ENCODE measurements at regions not wholly inside any gene's neighbourhood (a gene's known extent, or its start where the extent isn't known, plus 50 kb on each side); places are given as distances from the start of the nearest gene placed in this dataset.

DNA sequence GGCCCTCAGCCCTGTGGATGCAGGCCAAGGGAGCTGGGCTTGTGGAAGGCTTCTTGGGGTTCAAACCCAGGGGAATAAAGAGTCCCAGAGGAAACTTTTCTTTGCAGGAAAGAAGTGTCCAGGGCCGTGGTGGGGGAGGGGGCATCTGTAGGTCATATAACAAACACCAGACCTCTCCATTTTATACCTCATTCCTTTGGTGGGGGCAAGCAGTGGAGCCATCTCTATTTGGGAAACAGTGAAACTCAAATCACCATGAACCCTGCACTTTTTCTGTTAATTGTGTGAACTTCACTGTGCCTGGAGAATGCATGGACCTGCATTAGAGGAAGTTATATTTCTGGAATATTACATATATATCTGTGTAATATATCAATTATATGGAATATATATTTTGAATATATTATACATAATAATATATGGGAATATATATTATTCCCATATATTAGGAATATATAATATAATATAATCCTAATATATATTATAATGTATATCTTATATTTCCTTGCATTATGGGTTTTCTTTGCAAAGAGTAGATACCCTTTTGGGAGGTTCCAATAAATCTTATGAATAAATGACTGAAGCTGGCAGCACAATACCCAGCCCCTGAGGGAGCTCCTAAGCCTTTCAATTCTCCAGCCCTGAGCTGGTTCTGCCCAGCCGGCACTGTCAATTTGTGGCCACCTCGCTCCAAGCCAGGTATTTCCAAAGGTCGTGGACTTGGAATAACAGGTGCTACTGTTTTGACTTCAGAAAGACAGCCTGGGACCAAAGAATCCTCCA lies 97.7 kb upstream of the PKDCC start:
- Histone ChIP-seq H4K20me1 (ENCODE audit: insufficient read depth, low read length) (no peaks in the 10 kb centered on the region), H3K9me3 (ENCODE audit: insufficient read depth, low read depth, low read length) (peaks cover 4% of the 10 kb centered on the region), H3K36me3 (ENCODE audit: insufficient read depth, low read length) (no peaks in the 10 kb centered on the region), H3K27ac (ENCODE audit: low read depth, low read length) (no peak overlapping the region), H3K4me1 (ENCODE audit: insufficient read depth, low read length) (peaks cover 9% of the 10 kb centered on the region), H3K4me2 (ENCODE audit: low read length) (no peak overlapping the region), H3K27me3 (ENCODE audit: insufficient read depth, low read length) (peaks cover 3% of the 10 kb centered on the region), H3K9ac (ENCODE audit: low read length) (no peak overlapping the region), H3K4me3 (ENCODE audit: insufficient read depth, low read depth, low read length) (no peak overlapping the region), H2AFZ (ENCODE audit: low read depth, low read length) (no peak overlapping the region), H3K79me2 (ENCODE audit: insufficient read depth, low read length) (no peaks in the 10 kb centered on the region)
- TF ChIP-seq EZH2 (IDR thresholded peaks at IDR 0.05; ENCODE audit: insufficient read depth, low read length) = no peak
- TF ChIP-seq, protein P1, sequence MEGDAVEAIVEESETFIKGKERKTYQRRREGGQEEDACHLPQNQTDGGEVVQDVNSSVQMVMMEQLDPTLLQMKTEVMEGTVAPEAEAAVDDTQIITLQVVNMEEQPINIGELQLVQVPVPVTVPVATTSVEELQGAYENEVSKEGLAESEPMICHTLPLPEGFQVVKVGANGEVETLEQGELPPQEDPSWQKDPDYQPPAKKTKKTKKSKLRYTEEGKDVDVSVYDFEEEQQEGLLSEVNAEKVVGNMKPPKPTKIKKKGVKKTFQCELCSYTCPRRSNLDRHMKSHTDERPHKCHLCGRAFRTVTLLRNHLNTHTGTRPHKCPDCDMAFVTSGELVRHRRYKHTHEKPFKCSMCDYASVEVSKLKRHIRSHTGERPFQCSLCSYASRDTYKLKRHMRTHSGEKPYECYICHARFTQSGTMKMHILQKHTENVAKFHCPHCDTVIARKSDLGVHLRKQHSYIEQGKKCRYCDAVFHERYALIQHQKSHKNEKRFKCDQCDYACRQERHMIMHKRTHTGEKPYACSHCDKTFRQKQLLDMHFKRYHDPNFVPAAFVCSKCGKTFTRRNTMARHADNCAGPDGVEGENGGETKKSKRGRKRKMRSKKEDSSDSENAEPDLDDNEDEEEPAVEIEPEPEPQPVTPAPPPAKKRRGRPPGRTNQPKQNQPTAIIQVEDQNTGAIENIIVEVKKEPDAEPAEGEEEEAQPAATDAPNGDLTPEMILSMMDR (IDR thresholded peaks at IDR 0.05; ENCODE audit: insufficient read depth, low read depth, low read length) = no peak
- Mint-ChIP-seq H3K27me3 (ENCODE audit: low read depth, unreplicated experiment) (peaks cover 35% of the 10 kb centered on the region), H3K9me3 (ENCODE audit: unreplicated experiment) (peaks cover 3% of the 10 kb centered on the region), H3K4me3 (ENCODE audit: unreplicated experiment) (no peak overlapping the region), H3K36me3 (ENCODE audit: low read depth, unreplicated experiment) (no peaks in the 10 kb centered on the region), H3K4me1 (ENCODE audit: low read depth, unreplicated experiment) (peaks cover 7% of the 10 kb centered on the region), H3K27ac (ENCODE audit: unreplicated experiment) (no peak overlapping the region)
- FAIRE-seq (no peak), DNase-seq (ENCODE audit: low read depth) (no peak)

- DNase-seq (ENCODE audit: low read depth) (no peak), FAIRE-seq (no peak)
- no peaks in the 10 kb centered on the region for H4K20me1 ChIP-seq (ENCODE audit: insufficient read depth, low read length)
- peaks cover under 1% of the 10 kb centered on the region for H3K9me3 ChIP-seq (ENCODE audit: insufficient read depth, low read depth, low read length)
- Mint-ChIP-seq H3K27me3 (ENCODE audit: low read depth, unreplicated experiment) (peaks cover 35% of the 10 kb centered on the region), H3K4me3 (ENCODE audit: unreplicated experiment) (no peak overlapping the region), H3K36me3 (ENCODE audit: low read depth, unreplicated experiment) (no peaks in the 10 kb centered on the region), H3K9me3 (ENCODE audit: unreplicated experiment) (no peaks in the 10 kb centered on the region), H3K27ac (ENCODE audit: unreplicated experiment) (no peak overlapping the region), H3K4me1 (ENCODE audit: low read depth, unreplicated experiment) (peaks cover 9% of the 10 kb centered on the region)
- H3K79me2 ChIP-seq (ENCODE audit: insufficient read depth, low read length) = no peaks in the 10 kb centered on the region
- no peak overlapping the region for H3K27ac ChIP-seq (ENCODE audit: low read depth, low read length)
- H2AFZ ChIP-seq (ENCODE audit: low read depth, low read length) = no peak overlapping the region
- peaks cover 3% of the 10 kb centered on the region for H3K27me3 ChIP-seq (ENCODE audit: insufficient read depth, low read length)
- H3K4me1 ChIP-seq (ENCODE audit: insufficient read depth, low read length) = peaks cover 9% of the 10 kb centered on the region
- TF ChIP-seq, protein P1 (IDR thresholded peaks at IDR 0.05; ENCODE audit: insufficient read depth, low read depth, low read length) = no peak
- TF ChIP-seq EZH2 (IDR thresholded peaks at IDR 0.05; ENCODE audit: insufficient read depth, low read length) = no peak
- H3K9ac ChIP-seq (ENCODE audit: low read length) = no peak overlapping the region
- H3K4me3 ChIP-seq (ENCODE audit: insufficient read depth, low read depth, low read length) = no peak overlapping the region
- no peaks in the 10 kb centered on the region for H3K36me3 ChIP-seq (ENCODE audit: insufficient read depth, low read length)
- no peak overlapping the region for H3K4me2 ChIP-seq (ENCODE audit: low read length)
These were observed 97.2 kb upstream of the PKDCC start for GRCh38 chr2:41950666-41950960.

All from astrocyte (in vitro differentiated cells and primary cell).